GM23248 (cell line): ENCODE measurements at regions not wholly inside any gene's neighbourhood (a gene's known extent, or its start where the extent isn't known, plus 50 kb on each side); places are given as distances from the start of the nearest gene placed in this dataset.
"Not testable (repeated sequence)": the region's sequence is repeated elsewhere in the genome, so short reads cannot be mapped to it uniquely, and the experiment has no call there.

Experiments
- EZH2 ChIP-seq: fragments of 200-600 bp; sonication (generic); IDR thresholded peaks from 2 replicates; pipeline ENCODE4 v1.6.1; 2018; ENCODE audit warnings: antibody characterized with exemption, mild to moderate bottlenecking; ENCODE audit not compliant: insufficient read depth, poor library complexity, severe bottlenecking
- EZH2phosphoT487 ChIP-seq: fragments of 200-600 bp; sonication (generic); IDR thresholded peaks from 2 replicates; pipeline ENCODE4 v1.6.1; 2018; ENCODE audit warnings: antibody characterized with exemption, moderate library complexity, mild to moderate bottlenecking, low read depth; ENCODE audit not compliant: insufficient read depth

GRCh38 chr9:42697146-42697545 is 513.7 kb downstream of the SPATA31A6 start:
- not testable (repeated sequence) for TF ChIP-seq EZH2, EZH2phosphoT487
